Fibroblast of lung (primary cell): ENCODE measurements at regions not wholly inside any gene's neighbourhood (a gene's known extent, or its start where the extent isn't known, plus 50 kb on each side); places are given as distances from the start of the nearest gene placed in this dataset.

Experiments
- DNase-seq, 2 donors: peaks; one replicate each; pipeline versions ENCODE4 v3.0.0 to v3.0.0-alpha.2; 2010; ENCODE audit warnings: low read depth in 2 of 2
- H2AFZ ChIP-seq: 2 replicates; pipeline ENCODE4 v1.5.1; 2012; ENCODE audit warnings: low read length, control low read depth, inconsistent platforms
- H3K27ac ChIP-seq: 2 replicates; pipeline ENCODE4 v1.5.1; 2011; ENCODE audit warnings: low read length, control low read depth; ENCODE audit not compliant: insufficient read depth
- H3K27me3 ChIP-seq: 2 replicates; pipeline ENCODE4 v1.5.1; 2011; ENCODE audit warnings: mild to moderate bottlenecking, low read length; ENCODE audit not compliant: control insufficient read depth, insufficient read depth
- H3K36me3 ChIP-seq: 2 replicates; pipeline ENCODE4 v1.5.1; 2011; ENCODE audit warnings: low read length; ENCODE audit not compliant: control insufficient read depth, insufficient read depth
- H3K4me1 ChIP-seq: 2 replicates; pipeline ENCODE4 v1.5.1; 2011; ENCODE audit warnings: low read length; ENCODE audit not compliant: control insufficient read depth, insufficient read depth; ENCODE audit errors: extremely low read depth
- H3K4me2 ChIP-seq: 2 replicates; pipeline ENCODE4 v1.5.1; 2011; ENCODE audit warnings: low read length, control low read depth; ENCODE audit not compliant: insufficient read depth; ENCODE audit errors: extremely low read depth
- H3K4me3 ChIP-seq, 4 experiments: fragments of 200-600 bp in 1 of 4; sonication (generic) in 1 of 4; replicated peaks in 1 of 4; 2 replicates each; pipeline ENCODE4 v1.5.1; 2011 to 2016; ENCODE audit warnings: low read length in 4 of 4, low read depth in 3 of 4, mild to moderate bottlenecking in 3 of 4, control low read depth in 2 of 4, inconsistent platforms in 1 of 4, mixed read lengths in 1 of 4; ENCODE audit not compliant: insufficient read depth in 1 of 4; ENCODE audit errors: control extremely low read depth in 1 of 4
- H3K79me2 ChIP-seq: 2 replicates; pipeline ENCODE4 v1.5.1; 2012; ENCODE audit warnings: mild to moderate bottlenecking, low read length, inconsistent platforms; ENCODE audit not compliant: control insufficient read depth, insufficient read depth
- H3K9ac ChIP-seq: 2 replicates; pipeline ENCODE4 v1.5.1; 2011; ENCODE audit warnings: mild to moderate bottlenecking, low read length, control low read depth; ENCODE audit not compliant: insufficient read depth
- H3K9me3 ChIP-seq: 2 replicates; pipeline ENCODE4 v1.5.1; 2012; ENCODE audit warnings: low read depth, low read length; ENCODE audit not compliant: control insufficient read depth, insufficient read depth
- H4K20me1 ChIP-seq: 2 replicates; pipeline ENCODE4 v1.5.1; 2011; ENCODE audit warnings: low read length; ENCODE audit not compliant: control insufficient read depth, insufficient read depth; ENCODE audit errors: extremely low read depth
- EZH2 ChIP-seq: IDR thresholded peaks from 2 replicates; pipeline ENCODE4 v1.5.1; 2012; ENCODE audit warnings: low read length, control low read depth, mild to moderate bottlenecking; ENCODE audit errors: missing control alignments
- TF ChIP-seq, protein P1 (sequence below), 2 donors: IDR thresholded peaks in 1 of 2; conservative IDR thresholded peaks in 1 of 2; 1 replicate in 1 of 2; 2 replicates in 1 of 2; pipeline ENCODE4 v1.5.1; 2011 to 2012; ENCODE audit warnings: low read length in 2 of 2, control low read depth in 1 of 2, inconsistent platforms in 1 of 2, low read depth in 1 of 2, mild to moderate bottlenecking in 1 of 2

- H3K4me3 ChIP-seq = no peak overlapping the region
- H3K9me3 ChIP-seq = no peaks in the 10 kb centered on the region
- no peaks in the 10 kb centered on the region for H3K79me2 ChIP-seq
- H4K20me1 ChIP-seq = no peaks in the 10 kb centered on the region
- peaks cover 30% of the 10 kb centered on the region for H3K4me1 ChIP-seq
- TF ChIP-seq, protein P1, sequence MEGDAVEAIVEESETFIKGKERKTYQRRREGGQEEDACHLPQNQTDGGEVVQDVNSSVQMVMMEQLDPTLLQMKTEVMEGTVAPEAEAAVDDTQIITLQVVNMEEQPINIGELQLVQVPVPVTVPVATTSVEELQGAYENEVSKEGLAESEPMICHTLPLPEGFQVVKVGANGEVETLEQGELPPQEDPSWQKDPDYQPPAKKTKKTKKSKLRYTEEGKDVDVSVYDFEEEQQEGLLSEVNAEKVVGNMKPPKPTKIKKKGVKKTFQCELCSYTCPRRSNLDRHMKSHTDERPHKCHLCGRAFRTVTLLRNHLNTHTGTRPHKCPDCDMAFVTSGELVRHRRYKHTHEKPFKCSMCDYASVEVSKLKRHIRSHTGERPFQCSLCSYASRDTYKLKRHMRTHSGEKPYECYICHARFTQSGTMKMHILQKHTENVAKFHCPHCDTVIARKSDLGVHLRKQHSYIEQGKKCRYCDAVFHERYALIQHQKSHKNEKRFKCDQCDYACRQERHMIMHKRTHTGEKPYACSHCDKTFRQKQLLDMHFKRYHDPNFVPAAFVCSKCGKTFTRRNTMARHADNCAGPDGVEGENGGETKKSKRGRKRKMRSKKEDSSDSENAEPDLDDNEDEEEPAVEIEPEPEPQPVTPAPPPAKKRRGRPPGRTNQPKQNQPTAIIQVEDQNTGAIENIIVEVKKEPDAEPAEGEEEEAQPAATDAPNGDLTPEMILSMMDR (conservative IDR thresholded peaks at IDR 0.05 in 1 of 2, IDR thresholded peaks at IDR 0.05 in 1 of 2; ENCODE audit: low read depth in 1 of 2, low read length in 2 of 2) = no peak
- TF ChIP-seq EZH2 = no peak
- H3K36me3 ChIP-seq = no peaks in the 10 kb centered on the region
- no peaks in the 10 kb centered on the region for H3K27me3 ChIP-seq
- H2AFZ ChIP-seq = no peak overlapping the region
- no peak for DNase-seq
- no peak overlapping the region for H3K4me2 ChIP-seq
- no peak overlapping the region for H3K27ac ChIP-seq
- no peak overlapping the region for H3K9ac ChIP-seq
Observed at GRCh38 chr12:123098780-123099179, 52.1 kb downstream of the PITPNM2 start.

- peak overlapping the region; percentile 15 for H3K4me2 ChIP-seq
- no peak overlapping the region for H3K9ac ChIP-seq
- H3K36me3 ChIP-seq = no peaks in the 10 kb centered on the region
- no peak overlapping the region for H3K4me3 ChIP-seq
- H3K4me1 ChIP-seq = peaks cover 28% of the 10 kb centered on the region
- H3K27me3 ChIP-seq = no peaks in the 10 kb centered on the region
- no peak overlapping the region for H2AFZ ChIP-seq
- H3K9me3 ChIP-seq = no peaks in the 10 kb centered on the region
- TF ChIP-seq, protein P1 (conservative IDR thresholded peaks at IDR 0.05 in 1 of 2, IDR thresholded peaks at IDR 0.05 in 1 of 2; ENCODE audit: low read depth in 1 of 2, low read length in 2 of 2) = no peak
- no peak for TF ChIP-seq EZH2
- no peaks in the 10 kb centered on the region for H4K20me1 ChIP-seq
- H3K79me2 ChIP-seq = no peaks in the 10 kb centered on the region
- no peak overlapping the region for H3K27ac ChIP-seq
- peak in 1 of 2 donors; percentile 81 for DNase-seq
Observed at GRCh38 chr12:123097561-123098084, 53.3 kb downstream of the PITPNM2 start.

DNA sequence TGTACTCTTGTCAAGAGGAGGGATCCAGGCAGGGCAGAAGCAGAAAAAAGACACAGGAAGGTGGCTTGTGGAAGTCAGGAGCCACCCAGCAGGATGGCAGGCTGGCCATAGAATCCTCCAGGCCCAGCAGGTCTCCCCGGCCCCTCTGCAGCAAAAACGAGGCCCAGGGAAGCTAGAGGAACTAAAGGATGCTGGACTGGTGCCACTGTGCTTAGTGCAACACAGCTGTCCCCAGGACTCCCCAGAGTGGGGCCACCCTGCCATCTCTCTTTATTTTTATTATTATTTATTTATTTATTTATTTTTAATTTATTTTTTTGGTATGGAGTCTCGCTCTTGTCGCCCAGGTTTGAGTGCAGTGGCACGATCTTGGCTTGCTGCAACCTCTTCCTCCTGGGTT lies 54.1 kb downstream of the PITPNM2 start:
- H3K27ac ChIP-seq = no peak overlapping the region
- H3K4me3 ChIP-seq = no peak overlapping the region
- H2AFZ ChIP-seq = no peak overlapping the region
- no peak for DNase-seq
- H3K4me2 ChIP-seq = no peak overlapping the region
- H4K20me1 ChIP-seq = no peaks in the 10 kb centered on the region
- peaks cover 27% of the 10 kb centered on the region for H3K4me1 ChIP-seq
- H3K36me3 ChIP-seq = no peaks in the 10 kb centered on the region
- H3K9me3 ChIP-seq = no peaks in the 10 kb centered on the region
- TF ChIP-seq, protein P1 (conservative IDR thresholded peaks at IDR 0.05 in 1 of 2, IDR thresholded peaks at IDR 0.05 in 1 of 2; ENCODE audit: low read depth in 1 of 2, low read length in 2 of 2) = no peak
- TF ChIP-seq EZH2 = no peak
- no peaks in the 10 kb centered on the region for H3K79me2 ChIP-seq
- no peaks in the 10 kb centered on the region for H3K27me3 ChIP-seq
- no peak overlapping the region for H3K9ac ChIP-seq
